Activated CD4-positive, alpha-beta T cell treated with anti-CD3 and anti-CD28 coated beads for 4 hours (primary cell): ENCODE measurements at regions not wholly inside any gene's neighbourhood (a gene's known extent, or its start where the extent isn't known, plus 50 kb on each side); places are given as distances from the start of the nearest gene placed in this dataset.
"Not testable (repeated sequence)": the region's sequence is repeated elsewhere in the genome, so short reads cannot be mapped to it uniquely, and the experiment has no call there.

Experiments
- DNase-seq, 2 donors: peaks; one replicate each; pipeline ENCODE4 v3.0.0-alpha.2; 2020

DNA sequence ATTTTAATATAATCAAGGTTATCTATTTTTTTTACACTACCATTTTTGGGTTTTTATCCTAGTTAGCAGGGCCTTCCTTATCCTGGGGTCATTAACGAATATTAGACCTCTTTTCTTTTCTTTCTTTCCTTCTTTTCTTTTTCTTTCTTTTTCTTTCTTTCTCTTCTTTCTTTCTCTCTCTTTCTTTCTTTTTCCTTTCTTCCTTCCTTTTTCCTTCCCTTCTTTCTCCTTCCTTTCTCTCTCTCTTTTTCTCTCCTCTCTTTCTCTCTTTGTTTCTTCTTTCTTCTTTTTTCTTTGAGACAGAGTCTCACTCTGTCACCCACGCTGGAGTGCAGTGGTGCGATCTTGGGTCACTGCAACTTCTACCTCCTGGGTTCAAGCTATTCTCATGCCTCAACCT is 120.4 kb upstream of the PDE7B start:
- no peak for DNase-seq

DNA sequence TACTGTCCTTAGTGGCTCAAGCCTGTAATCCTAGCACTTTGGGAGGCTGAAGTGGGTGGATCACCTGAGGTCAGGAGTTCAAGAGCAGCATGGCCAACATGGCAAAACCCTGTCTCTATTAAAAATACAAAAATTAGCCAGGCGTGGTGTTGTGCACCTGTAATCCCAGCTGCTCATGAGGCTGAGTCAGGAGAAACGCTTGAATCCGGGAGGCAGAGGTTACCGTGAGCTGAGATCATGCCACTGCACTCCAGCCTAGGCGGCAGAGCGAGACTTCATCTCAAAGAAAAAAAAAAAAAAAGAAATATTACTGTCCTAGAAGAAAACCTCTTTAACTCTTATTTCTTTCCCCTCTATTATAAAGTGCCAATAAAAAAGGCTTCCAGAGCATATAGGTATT is 115.2 kb upstream of the PDE7B start:
- not testable (repeated sequence) for DNase-seq

DNA sequence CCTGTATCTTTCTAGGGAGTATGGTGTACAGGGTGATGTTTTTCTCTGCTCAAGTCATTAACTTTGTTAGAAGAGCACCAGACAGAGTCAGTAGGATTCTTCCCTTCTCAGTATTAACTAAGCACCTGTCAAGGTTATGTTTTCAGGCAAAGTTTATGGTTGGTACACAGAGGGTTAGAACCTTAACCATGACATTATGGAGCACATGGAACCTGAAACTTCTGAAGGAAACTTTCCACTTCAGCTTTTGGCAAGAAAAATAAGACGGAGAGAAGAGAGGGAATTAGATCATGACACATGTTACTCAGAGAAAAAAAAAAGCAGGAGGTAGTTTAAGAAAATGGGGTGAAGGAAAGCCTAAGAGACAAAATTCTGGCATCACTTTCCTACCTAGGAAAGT is 112.9 kb upstream of the PDE7B start:
- no peak for DNase-seq

DNA sequence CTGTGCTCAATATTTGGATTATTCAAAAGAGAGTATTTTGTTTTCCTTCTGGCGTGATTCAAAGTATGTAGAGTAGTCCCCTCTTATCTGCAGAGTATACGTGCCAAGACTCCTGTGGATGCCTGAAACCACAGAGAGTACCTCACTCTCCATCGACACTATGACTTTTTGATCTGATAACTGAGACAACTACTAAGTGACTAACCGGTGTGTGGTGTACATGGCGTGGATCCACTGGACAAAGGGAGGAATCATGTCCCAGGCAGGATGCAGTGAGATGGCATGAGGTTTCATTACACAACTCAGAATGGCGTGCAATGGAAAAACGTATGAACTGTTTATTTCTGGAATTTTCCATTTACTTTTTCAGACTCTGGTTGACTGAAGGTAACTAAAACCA is 112.2 kb upstream of the PDE7B start:
- DNase-seq: no peak

DNA sequence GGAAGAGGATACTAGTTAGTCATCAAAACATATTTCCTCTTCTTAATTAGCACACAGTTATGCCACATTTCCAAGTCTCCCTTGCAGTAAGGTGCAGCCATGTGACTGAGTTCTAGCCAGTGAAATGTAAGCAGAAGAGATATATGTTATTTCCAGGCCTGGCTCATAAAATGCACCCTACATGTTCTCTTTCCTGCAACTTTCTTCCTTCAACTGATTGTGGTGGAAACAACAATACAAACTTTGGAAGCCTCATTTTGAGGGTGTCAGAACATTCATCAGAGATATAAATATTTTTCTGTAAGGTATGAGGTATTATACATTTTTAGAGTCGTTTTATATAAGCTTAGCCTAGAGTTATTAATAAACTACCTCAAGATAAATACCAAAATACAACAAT is 110.9 kb upstream of the PDE7B start:
- DNase-seq: no peak

DNA sequence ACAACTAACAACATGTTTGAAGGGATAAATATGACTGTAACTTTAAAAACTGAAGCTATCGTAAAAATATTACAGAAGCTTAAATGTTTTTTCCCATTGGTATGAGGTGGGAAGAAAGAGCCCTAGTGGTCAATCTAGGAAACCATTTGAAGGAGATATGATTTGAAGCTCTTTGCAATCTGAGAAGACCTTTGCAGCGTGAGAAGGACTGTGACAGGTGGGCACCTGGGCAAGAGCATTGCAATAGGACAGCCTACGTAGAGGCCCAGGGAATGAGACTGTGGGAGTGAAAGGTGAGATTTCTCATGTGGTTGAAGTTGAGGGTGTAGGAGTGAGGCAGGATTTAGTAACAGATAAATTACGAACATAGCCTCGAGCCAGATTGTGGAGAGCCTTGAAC is 108.0 kb upstream of the PDE7B start:
- DNase-seq: no peak

DNA sequence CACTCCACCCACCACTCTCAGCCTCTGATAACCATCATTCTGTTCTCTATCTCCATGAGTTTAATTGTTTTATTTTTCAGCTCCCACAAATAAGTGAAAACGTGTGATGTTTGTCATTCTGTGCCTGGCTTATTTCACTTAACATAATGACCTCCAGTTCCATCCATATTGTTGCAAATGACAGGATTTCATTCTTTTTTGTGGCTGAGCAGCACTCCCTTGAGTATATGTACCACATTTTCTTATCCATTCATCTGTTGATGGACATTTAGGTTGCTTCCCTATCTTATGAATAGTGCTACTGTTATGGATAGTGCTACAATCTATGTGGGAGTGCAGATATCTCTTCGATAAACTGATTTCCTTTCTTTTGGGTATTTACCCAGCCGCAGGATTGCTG is 103.3 kb upstream of the PDE7B start:
- DNase-seq: no peak

DNA sequence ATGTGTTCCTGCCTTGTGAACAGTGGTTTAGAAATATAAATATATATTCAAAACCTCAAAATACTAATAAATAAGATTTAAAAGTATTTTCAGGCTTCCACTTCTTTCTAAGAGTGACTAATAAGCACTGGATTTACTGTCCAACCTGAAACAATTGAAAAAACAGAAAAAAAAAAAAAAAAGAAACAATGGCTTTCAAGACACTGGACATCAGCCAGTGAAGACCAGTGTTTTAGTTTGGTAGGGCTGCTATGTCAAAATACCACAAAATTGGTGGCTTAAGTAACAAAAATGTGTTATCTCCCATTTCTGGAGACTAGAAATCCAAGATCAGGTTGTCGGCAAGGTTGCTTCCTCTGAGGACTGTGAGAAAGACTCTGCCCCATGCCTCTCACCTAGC is 101.4 kb upstream of the PDE7B start:
- no peak for DNase-seq

DNA sequence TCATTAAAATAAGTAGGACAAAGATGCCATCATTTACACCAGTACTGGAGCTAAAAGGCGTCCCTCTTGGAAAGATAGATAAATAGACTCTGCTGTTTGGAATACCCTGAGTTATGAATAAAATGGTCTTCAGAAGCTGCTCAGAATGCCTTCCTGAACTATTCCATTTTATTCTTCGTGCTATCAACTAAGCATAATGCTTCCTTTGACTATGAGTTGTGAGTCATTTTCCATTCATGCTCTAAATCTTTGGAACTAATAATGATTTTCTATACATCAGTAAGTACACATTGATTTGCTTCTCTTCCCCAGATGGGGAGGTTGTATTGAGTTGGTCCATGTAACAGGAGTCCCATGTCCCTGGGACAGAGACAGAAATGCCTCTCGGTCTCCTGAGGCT is 98.3 kb upstream of the PDE7B start:
- DNase-seq: no peak

DNA sequence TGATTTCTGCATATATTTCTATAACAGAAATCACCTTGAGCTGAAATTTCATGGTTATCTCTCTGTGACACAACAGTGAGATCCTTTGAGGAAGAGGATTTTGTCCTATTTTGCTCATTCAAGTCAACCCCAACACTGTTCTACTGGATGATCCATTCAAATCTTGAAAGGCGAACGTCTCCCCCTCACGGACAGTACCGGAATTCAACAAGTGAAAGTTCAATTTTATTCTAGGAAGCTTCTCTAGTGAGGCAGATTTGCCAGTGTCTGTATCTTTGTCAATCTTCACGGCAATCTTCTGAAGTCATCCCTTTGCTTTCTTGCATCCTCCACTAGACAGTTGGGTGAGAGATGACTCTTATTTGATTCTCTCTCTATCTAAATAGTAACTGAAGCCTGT is 91.7 kb upstream of the PDE7B start:
- DNase-seq: no peak

DNA sequence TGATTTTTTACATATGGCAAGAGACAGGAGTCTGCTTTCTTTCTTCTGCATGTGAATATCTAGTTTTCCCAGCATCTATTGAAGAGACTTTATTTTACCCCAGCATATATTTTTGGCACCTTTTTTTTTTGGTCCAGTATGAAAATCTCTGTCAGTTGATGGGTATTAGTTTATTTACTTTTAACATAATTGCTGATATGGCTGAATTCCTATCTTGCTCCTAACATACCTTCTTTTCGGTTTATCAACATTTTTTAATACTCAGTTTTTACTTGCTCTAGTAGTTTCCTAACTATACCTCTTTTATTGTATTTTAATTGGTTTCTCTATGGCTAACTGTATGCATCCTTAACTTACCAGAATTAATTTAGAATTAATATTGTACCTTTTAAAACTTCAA is 77.5 kb upstream of the PDE7B start:
- no peak for DNase-seq

DNA sequence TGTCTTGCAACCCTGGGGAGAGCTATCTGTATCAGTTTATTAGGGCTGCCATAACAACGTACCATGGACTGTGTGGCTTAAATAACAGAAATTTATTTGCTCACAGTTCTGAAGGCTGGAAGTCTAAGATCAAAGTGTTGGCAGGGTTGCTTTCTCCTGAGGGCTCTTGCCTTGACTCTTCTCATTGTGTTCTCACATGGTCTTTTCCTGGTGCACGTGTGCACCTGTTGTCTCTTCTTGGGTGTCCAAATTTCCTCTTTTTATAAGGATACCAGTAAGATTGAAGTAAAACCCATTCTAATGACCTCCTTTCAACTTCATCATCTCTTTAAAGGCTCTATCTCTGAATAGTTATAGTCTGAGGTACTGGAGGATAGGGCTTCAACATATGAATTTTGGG is 72.3 kb upstream of the PDE7B start:
- no peak for DNase-seq

DNA sequence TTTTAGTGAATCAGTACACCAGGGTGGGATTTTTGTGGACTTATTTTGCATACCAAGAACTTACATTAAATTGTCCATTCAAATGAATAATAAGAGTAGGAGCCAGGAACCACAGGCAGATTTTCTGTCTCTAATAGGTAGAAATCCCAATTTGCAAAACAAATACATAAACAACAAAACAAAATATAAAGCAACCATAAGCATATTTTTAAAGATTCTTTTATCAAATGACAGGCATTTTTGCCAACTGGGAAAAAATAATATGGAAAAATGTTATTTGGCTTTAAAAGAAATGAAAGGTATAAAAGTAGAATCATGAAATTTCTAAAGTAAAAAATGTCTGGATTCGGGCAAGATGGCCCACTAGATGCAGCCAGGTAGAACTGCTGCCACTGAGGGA is 71.2 kb upstream of the PDE7B start:
- DNase-seq: no peak

DNA sequence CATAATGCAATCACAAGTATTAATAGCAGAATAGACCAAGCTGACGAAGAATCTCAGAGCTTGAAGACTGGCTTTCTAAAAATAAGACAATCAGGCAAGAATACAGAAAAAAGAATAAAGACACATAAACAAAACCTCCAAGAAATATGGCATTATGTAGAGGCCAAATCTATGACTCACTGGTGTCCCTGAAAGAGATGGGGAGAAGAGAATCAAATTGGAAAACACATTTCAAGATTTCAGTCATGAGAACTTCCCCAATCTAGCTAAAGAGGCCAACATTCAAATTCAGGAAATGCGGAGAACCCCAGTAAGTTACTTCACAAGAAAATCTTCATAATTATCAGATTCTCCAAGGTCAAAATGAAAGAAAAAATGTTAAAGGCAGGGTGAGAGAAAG is 69.0 kb upstream of the PDE7B start:
- no peak for DNase-seq

DNA sequence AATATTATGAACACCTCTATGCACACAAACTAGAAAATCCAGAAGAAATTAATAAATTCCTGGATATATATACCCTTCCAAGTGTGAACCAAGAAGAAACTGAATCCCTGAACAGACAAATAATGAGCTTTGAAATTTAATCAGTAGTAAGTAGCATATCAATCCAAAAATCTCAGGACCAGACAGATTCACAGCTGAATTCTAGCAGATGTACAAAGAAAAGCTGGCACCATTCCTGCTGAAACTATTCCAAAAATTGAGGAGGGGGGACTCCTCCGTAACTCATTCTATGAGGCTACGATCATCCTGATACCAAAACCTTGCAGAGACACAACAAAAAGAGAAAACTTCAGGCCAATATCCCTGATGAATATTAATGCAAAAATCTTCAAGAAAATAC is 67.0 kb upstream of the PDE7B start:
- no peak for DNase-seq

DNA sequence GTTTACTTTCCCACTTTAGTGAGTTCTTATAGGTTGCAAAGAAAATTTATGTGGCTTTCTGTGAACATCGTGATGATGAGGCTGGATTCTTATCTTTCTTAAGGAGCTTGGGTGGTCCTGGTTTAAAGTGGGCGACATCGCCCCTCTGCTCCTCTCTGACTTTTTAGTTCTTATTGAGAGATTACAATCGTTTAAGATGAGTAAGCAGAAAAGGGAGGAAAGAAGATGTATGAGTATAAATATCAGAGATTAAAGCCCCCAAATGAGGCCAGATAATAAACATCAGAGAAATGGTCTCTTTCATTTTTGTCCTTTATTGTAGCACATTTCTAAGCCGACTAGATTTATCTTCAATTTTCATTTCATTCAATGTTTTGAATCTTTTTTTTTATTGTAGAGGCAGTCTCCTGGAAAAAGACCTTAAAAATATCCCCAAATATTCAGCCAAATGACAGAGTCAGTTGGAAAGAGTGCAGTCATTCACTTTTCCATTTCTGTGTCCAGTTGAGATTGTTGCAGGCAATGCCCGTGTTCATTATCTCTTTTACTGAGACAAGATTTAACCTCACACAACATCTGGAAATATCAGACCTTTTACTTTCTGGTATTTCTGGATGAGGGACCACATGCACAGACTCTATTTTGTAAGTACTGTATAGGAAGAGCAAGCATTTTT is 62.0 kb upstream of the PDE7B start:
- DNase-seq: no peak

DNA sequence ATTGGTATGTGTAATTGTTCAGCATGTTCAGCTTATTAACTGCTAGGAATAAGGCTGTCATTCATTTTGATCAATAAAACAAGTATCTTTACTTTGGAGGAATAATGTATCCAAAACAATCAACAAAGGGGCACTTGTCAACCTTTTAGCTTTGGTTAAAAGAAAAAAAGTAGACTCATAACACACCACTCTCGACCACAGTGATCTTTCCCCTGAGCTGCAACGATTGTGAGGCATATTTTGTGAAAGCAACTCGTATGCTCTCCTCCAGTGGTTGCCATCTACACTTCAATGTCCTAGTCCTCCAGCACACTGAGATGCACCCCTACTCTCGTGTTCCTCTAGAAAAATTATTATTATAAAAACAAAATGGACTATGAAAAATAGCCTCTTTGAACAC is 60.1 kb upstream of the PDE7B start:
- no peak for DNase-seq

DNA sequence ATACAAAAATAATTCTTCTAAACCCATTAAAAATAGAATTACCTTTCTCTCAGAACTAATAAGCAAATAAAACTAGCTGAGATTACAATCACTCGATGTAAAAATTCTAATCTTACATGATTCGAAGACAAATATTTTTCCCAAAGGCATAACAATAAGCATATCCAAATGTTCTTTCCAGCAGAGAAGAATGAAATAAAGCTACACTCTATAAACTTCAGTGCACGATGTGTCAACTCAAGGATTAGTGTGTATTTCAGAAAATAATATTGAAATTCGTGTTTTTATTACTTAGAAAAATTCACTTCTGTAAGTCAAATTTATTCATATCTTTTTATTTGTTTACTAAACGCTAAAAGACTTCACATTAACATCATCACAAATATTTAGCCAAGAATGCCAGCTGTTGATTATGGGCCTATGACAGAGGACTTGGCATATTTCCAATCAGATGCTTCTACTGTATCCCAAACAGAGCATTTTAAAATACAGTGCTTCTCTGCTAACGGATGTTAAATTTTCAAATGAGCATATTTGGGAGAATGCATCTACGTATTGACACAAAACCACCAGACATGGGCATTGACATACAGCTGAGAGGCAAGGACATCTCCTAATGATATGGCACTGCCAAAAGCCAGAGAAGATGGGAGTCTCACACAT is 54.7 kb upstream of the PDE7B start:
- no peak for DNase-seq

DNA sequence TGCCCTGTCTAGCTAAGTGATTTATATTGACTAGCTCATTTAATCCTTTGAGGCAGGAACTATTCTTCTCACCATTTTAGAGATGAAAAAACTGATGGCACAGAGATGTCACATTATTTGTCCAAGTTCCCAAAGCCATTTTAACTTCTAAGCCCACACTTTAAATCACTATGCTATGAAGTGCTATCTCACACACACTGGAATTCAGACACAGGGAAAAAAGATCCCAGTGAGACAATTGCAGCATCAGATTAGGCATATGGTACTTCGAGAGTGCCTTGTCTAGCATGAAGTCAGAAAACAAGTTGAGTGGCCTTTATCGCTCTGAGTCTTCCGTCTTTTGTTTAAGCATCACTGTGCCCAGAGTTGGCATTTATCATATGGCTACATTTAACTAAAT is 54.1 kb upstream of the PDE7B start:
- no peak for DNase-seq

DNA sequence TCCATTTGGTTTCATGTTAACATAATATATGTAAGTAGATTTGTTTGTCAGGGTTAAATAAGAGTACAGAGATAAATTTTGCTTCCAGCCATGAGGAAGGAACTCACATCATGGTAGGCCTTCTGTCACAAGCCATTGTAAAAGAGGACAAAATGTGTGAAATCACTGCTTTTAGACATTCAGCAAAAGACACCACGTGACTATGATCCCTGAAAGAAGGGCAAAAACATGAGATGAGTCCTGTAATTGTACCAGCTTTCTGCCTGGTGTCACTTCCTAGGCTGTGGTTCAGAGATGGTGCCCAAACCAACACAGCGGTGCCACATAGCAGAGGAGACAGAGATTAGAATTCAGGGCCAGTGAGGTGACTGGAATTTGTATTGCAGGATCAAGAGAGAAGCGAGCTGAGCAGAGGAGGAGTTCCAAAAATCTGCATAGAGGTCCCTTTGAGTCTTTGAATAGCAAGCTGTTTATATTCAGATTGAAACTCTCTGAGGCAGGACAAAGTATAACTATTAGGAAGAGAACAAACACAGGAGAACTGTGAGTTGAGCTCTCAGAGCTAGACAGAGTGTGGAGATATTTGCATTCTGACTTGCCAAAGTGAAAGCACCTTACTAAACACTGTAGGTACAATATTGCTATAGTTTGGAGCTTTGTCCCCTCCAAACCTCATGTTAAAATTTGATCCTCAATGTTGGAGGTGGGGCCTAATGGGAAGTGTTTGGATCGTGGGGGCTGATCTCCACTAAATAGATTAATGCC is 52.6 kb upstream of the PDE7B start:
- DNase-seq: no peak
